ENCODE measurements at regions not wholly inside any gene's neighbourhood (a gene's known extent, or its start where the extent isn't known, plus 50 kb on each side); places are given as distances from the start of the nearest gene placed in this dataset.

DNA sequence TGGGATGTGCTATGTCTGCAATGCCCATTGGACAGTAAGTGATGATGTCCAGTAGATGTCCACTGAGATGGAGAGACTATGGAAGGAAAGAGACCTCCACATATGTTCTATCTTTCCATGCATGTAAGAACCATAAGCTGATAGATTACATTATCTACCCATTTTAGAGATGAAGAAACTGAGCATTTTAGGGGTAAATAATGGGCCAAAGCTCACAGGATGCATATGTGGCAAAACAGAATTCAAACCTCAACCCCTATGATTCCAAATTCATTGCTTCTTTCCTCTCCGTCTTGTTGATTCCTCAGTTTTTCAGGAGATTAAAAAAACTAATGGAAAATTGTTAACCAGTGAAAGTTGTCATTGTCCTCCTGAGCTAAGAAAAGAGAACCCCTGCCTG, 200.7 kb upstream of the PWP1 start:
- TF ChIP-seq, protein P1, sequence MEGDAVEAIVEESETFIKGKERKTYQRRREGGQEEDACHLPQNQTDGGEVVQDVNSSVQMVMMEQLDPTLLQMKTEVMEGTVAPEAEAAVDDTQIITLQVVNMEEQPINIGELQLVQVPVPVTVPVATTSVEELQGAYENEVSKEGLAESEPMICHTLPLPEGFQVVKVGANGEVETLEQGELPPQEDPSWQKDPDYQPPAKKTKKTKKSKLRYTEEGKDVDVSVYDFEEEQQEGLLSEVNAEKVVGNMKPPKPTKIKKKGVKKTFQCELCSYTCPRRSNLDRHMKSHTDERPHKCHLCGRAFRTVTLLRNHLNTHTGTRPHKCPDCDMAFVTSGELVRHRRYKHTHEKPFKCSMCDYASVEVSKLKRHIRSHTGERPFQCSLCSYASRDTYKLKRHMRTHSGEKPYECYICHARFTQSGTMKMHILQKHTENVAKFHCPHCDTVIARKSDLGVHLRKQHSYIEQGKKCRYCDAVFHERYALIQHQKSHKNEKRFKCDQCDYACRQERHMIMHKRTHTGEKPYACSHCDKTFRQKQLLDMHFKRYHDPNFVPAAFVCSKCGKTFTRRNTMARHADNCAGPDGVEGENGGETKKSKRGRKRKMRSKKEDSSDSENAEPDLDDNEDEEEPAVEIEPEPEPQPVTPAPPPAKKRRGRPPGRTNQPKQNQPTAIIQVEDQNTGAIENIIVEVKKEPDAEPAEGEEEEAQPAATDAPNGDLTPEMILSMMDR (IDR thresholded peaks at IDR 0.05), result no peak
- no peak for TF ChIP-seq POLR2A (IDR thresholded peaks at IDR 0.05)

All from testis (tissue), 2 donors.